IMR-90 (cell line): ENCODE measurements at regions not wholly inside any gene's neighbourhood (a gene's known extent, or its start where the extent isn't known, plus 50 kb on each side); places are given as distances from the start of the nearest gene placed in this dataset.

Experiments used
- ATAC-seq: fragments of 200-7000 bp; cut with Tn5 transposase; 2 replicates; pipeline ENCODE4 v1.9.1; 2020; ENCODE audit warnings: low read depth, mild to moderate bottlenecking, moderate library complexity
- BruUV-seq: library from RNA; stranded (reverse); fragments of 400-500 nt; replicated peaks from 2 replicates; lab custom pipeline; 2021; lab: Mats Ljungman, UMichigan
- CTCF ChIA-PET: fragments of 300-600 bp; formaldehyde crosslinking; extraction: SDS; loops from one replicate; lab custom pipeline; 2021; ENCODE audit warnings: antibody characterized with exemption; lab: Yijun Ruan, JAX
- POLR2A ChIA-PET: fragments of 300-600 bp; sonication (Branson Sonifier 250); formaldehyde crosslinking; loops from one replicate; lab custom pipeline; 2022; ENCODE audit warnings: antibody characterized with exemption; ENCODE audit not compliant: unreplicated experiment; lab: Charles Lee
- DNase-seq: peaks from one replicate; pipeline ENCODE4 v3.0.0; 2013
- H2AFZ ChIP-seq: replicated peaks from 2 replicates; pipeline ENCODE3; 2013; ENCODE audit warnings: low read length, mild to moderate bottlenecking; ENCODE audit not compliant: poor library complexity
- H2AK5ac ChIP-seq: 2 replicates; pipeline ENCODE4 v1.6.1; 2013; ENCODE audit warnings: low read depth, low read length, inconsistent platforms
- H2AK9ac ChIP-seq: replicated peaks from 2 replicates; pipeline ENCODE3; 2013; ENCODE audit warnings: mild to moderate bottlenecking, low read depth, low read length, moderate library complexity; ENCODE audit not compliant: poor library complexity
- H2BK120ac ChIP-seq: 2 replicates; pipeline ENCODE4 v1.6.1; 2013; ENCODE audit warnings: low read depth, low read length, inconsistent platforms
- H2BK15ac ChIP-seq: 3 replicates; pipeline ENCODE4 v1.6.1; 2013; ENCODE audit warnings: low read depth, low read length, inconsistent platforms
- H2BK20ac ChIP-seq: 2 replicates; pipeline ENCODE4 v1.6.1; 2013; ENCODE audit warnings: low read depth, mild to moderate bottlenecking, inconsistent platforms, low read length, moderate library complexity
- H2BK5ac ChIP-seq: 2 replicates; pipeline ENCODE4 v1.6.1; 2013; ENCODE audit warnings: mild to moderate bottlenecking, low read depth, low read length, inconsistent platforms; ENCODE audit not compliant: poor library complexity, severe bottlenecking
- H3K14ac ChIP-seq: replicated peaks from 2 replicates; pipeline ENCODE4 v1.6.1; 2013; ENCODE audit warnings: low read depth, low read length, inconsistent platforms
- H3K18ac ChIP-seq: 2 replicates; pipeline ENCODE4 v1.6.1; 2013; ENCODE audit warnings: low read depth, low read length, control low read depth
- H3K23ac ChIP-seq: 2 replicates; pipeline ENCODE4 v1.6.1; 2013; ENCODE audit warnings: low read depth, low read length, inconsistent platforms
- H3K27ac ChIP-seq: 2 replicates; pipeline ENCODE4 v1.5.1; 2013; ENCODE audit warnings: mild to moderate bottlenecking, control low read depth, low read length; ENCODE audit not compliant: insufficient read depth
- H3K27me3 ChIP-seq: 2 replicates; pipeline ENCODE4 v1.6.1; 2013; ENCODE audit warnings: low read length; ENCODE audit not compliant: control insufficient read depth, insufficient read depth
- H3K36me3 ChIP-seq: 2 replicates; pipeline ENCODE4 v1.6.1; 2013; ENCODE audit warnings: low read length, mixed read lengths; ENCODE audit not compliant: control insufficient read depth, insufficient read depth
- H3K4ac ChIP-seq: 2 replicates; pipeline ENCODE4 v1.6.1; 2013; ENCODE audit warnings: low read depth, low read length, inconsistent platforms
- H3K4me1 ChIP-seq: 2 replicates; pipeline ENCODE4 v1.6.1; 2013; ENCODE audit warnings: low read length, mixed read lengths; ENCODE audit not compliant: control insufficient read depth, insufficient read depth
- H3K4me2 ChIP-seq: 2 replicates; pipeline ENCODE4 v1.6.1; 2013; ENCODE audit warnings: low read depth, mild to moderate bottlenecking, control low read depth, low read length, moderate library complexity
- H3K4me3 ChIP-seq: 2 replicates; pipeline ENCODE4 v1.5.1; 2013; ENCODE audit warnings: low read depth, mild to moderate bottlenecking, control low read depth, low read length, moderate library complexity; ENCODE audit not compliant: insufficient read depth
- H3K56ac ChIP-seq: 2 replicates; pipeline ENCODE4 v1.6.1; 2013; ENCODE audit warnings: low read length, inconsistent platforms; ENCODE audit not compliant: insufficient read depth; ENCODE audit errors: extremely low read depth
- H3K79me1 ChIP-seq, 2 experiments: 2 replicates each; pipeline ENCODE4 v1.6.1; 2013; ENCODE audit warnings: low read length in 2 of 2, inconsistent platforms in 1 of 2, low read depth in 1 of 2
- H3K9ac ChIP-seq: 2 replicates; pipeline ENCODE4 v1.6.1; 2013; ENCODE audit warnings: low read depth, low read length, control low read depth
- H3K9me1 ChIP-seq: 2 replicates; pipeline ENCODE4 v1.6.1; 2013; ENCODE audit warnings: low read length, inconsistent platforms; ENCODE audit not compliant: insufficient read depth
- H3K9me3 ChIP-seq: 2 replicates; pipeline ENCODE4 v1.6.1; 2013; ENCODE audit warnings: low read length; ENCODE audit not compliant: control insufficient read depth, insufficient read depth
- H4K20me1 ChIP-seq: 2 replicates; pipeline ENCODE4 v1.6.1; 2013; ENCODE audit warnings: low read length, inconsistent platforms; ENCODE audit not compliant: insufficient read depth
- H4K5ac ChIP-seq: 2 replicates; pipeline ENCODE4 v1.6.1; 2013; ENCODE audit warnings: mild to moderate bottlenecking, low read depth, low read length, control low read depth
- H4K8ac ChIP-seq, 2 experiments: 2 replicates each; pipeline ENCODE4 v1.6.1; 2013; ENCODE audit warnings: low read depth in 2 of 2, low read length in 2 of 2, control low read depth in 1 of 2, inconsistent platforms in 1 of 2
- H4K91ac ChIP-seq: 2 replicates; pipeline ENCODE4 v1.6.1; 2013; ENCODE audit warnings: low read depth, low read length, inconsistent platforms; ENCODE audit not compliant: insufficient read depth
- BHLHE40 ChIP-seq: fragments of 150-350 bp; IDR thresholded peaks from 2 replicates; pipeline ENCODE4 v1.6.1; 2016; ENCODE audit warnings: mild to moderate bottlenecking, low read depth, low read length
- MAFK ChIP-seq: IDR thresholded peaks from 2 replicates; pipeline ENCODE4 v1.6.1; 2012; ENCODE audit warnings: low read depth, low read length, improper control_type of control experiment
- MAZ ChIP-seq: IDR thresholded peaks from 2 replicates; pipeline ENCODE4 v1.6.1; 2012; ENCODE audit warnings: low read depth, mild to moderate bottlenecking, low read length, improper control_type of control experiment, moderate library complexity, borderline replicate concordance
- MXI1 ChIP-seq: IDR thresholded peaks from 2 replicates; pipeline ENCODE4 v1.6.1; 2012; ENCODE audit warnings: low read depth, mild to moderate bottlenecking, low read length, moderate library complexity, borderline replicate concordance
- NFE2L2 ChIP-seq: fragments of 150-350 bp; IDR thresholded peaks from 2 replicates; pipeline ENCODE4 v1.6.1; 2016; ENCODE audit warnings: low read depth, mild to moderate bottlenecking, low read length
- RAD21 ChIP-seq: IDR thresholded peaks from 2 replicates; pipeline ENCODE4 v1.6.1; 2012; ENCODE audit warnings: low read length, improper control_type of control experiment
- RCOR1 ChIP-seq: IDR thresholded peaks from 2 replicates; pipeline ENCODE4 v1.6.1; 2012; ENCODE audit warnings: mild to moderate bottlenecking, low read length, improper control_type of control experiment; ENCODE audit not compliant: insufficient replicate concordance
- RFX5 ChIP-seq: IDR thresholded peaks from 2 replicates; pipeline ENCODE4 v1.8.0; 2012; ENCODE audit warnings: low read depth, mild to moderate bottlenecking, low read length, moderate library complexity
- USF2 ChIP-seq: fragments of 150-350 bp; IDR thresholded peaks from 2 replicates; pipeline ENCODE4 v1.6.1; 2017; ENCODE audit warnings: mild to moderate bottlenecking, antibody characterized with exemption, low read length, low read depth
- WGBS, 2 experiments: methylation state at CpG; one replicate each; pipeline versions ENCODE4 v1.1.5 to v1.1.7; 2013; ENCODE audit warnings: missing lambda C conversion rate in 2 of 2; ENCODE audit not compliant: insufficient read length in 1 of 2; ENCODE audit errors: extremely low coverage in 2 of 2; 5-methylcytosine and 5-hydroxymethylcytosine counted together
- dilution Hi-C: fragments of 300-500 bp; cut with HindIII; formaldehyde crosslinking; loops from one replicate; pipeline ENCODE4 v1.14.3; 2018; ENCODE audit warnings: low sequenced_read_pairs; ENCODE audit not compliant: unreplicated experiment
- in situ Hi-C: fragments of 300-500 bp; cut with MboI; formaldehyde crosslinking; loops from 3 replicates; pipeline ENCODE4 v1.14.3; 2019; ENCODE audit warnings: low sequenced_read_pairs, inconsistent platforms, mixed read lengths
- intact Hi-C: fragments of 100-400 bp; cut with micrococcal nuclease; formaldehyde crosslinking; loops from 2 replicates; pipeline ENCODE4 v1.10.0; 2022

- Histone ChIP-seq H2BK5ac (no peak overlapping the region), H3K4me2 (no peak overlapping the region), H3K79me1 (no peaks in the 10 kb centered on the region), H2AK5ac (no peak overlapping the region), H3K36me3 (no peaks in the 10 kb centered on the region), H3K9me3 (no peaks in the 10 kb centered on the region), H3K9ac (no peak overlapping the region), H4K8ac (no peak overlapping the region), H3K18ac (no peak overlapping the region), H2AK9ac (no peak overlapping the region), H3K4me1 (no peaks in the 10 kb centered on the region), H4K5ac (no peak overlapping the region), H4K20me1 (no peaks in the 10 kb centered on the region), H3K4me3 (no peak overlapping the region), H2AFZ (no peak overlapping the region), H3K9me1 (no peaks in the 10 kb centered on the region), H3K4ac (no peak overlapping the region), H2BK20ac (no peak overlapping the region), H3K27ac (no peak overlapping the region), H3K23ac (no peak overlapping the region), H4K91ac (no peak overlapping the region), H3K14ac (no peak overlapping the region), H2BK15ac (no peak overlapping the region), H2BK120ac (no peak overlapping the region), H3K56ac (no peak overlapping the region), H3K27me3 (no peaks in the 10 kb centered on the region)
- ATAC-seq (no peak), DNase-seq (no peak)
- POLR2A ChIA-PET = no interaction called here
- CTCF ChIA-PET = no interaction called here
- WGBS, 2 experiments = no CpG with 5 or more reads among the region's 2 CpGs
- dilution Hi-C loops (no loop called here), intact Hi-C loops (no loop called here), in situ Hi-C loops (no loop called here)
- no TSS peak for BruUV-seq
- TF ChIP-seq MAFK = no peak
- TF ChIP-seq NFE2L2 = no peak
- no peak for TF ChIP-seq MXI1
- TF ChIP-seq RFX5 = no peak
- no peak for TF ChIP-seq USF2
- TF ChIP-seq BHLHE40 = no peak
- no peak for TF ChIP-seq MAZ
- no peak for TF ChIP-seq RAD21
- TF ChIP-seq RCOR1 = no peak
These were observed 141.5 kb downstream of the SATB1 start for GRCh38 chr3:18283680-18284079.
